CD14-positive monocyte (primary cell): ENCODE measurements at regions not wholly inside any gene's neighbourhood (a gene's known extent, or its start where the extent isn't known, plus 50 kb on each side); places are given as distances from the start of the nearest gene placed in this dataset.

ENCODE experiments used
- DNase-seq, 3 donors: peaks; one replicate each; pipeline ENCODE4 v3.0.0-alpha.2; 2011 to 2022
- H2AFZ ChIP-seq: 2 replicates; pipeline ENCODE4 v1.6.0; 2012; ENCODE audit warnings: mild to moderate bottlenecking, low read depth, low read length, inconsistent platforms; ENCODE audit not compliant: insufficient read depth, poor library complexity, severe bottlenecking
- H3K27ac ChIP-seq, 2 donors: 1 replicate in 1 of 2; 2 replicates in 1 of 2; pipeline ENCODE4 v1.5.1; 2012 to 2013; ENCODE audit warnings: low read length in 2 of 2, control low read depth in 1 of 2, inconsistent platforms in 1 of 2, low read depth in 1 of 2, mild to moderate bottlenecking in 1 of 2
- H3K27me3 ChIP-seq, 2 donors: one replicate each; pipeline versions ENCODE4 v1.6.0 to v1.6.1; 2011 to 2013; ENCODE audit warnings: low read length in 2 of 2; ENCODE audit not compliant: control insufficient read depth in 2 of 2, insufficient read depth in 2 of 2
- H3K36me3 ChIP-seq, 2 donors: replicated peaks in 1 of 2; 1 replicate in 1 of 2; 2 replicates in 1 of 2; pipeline versions ENCODE4 v1.5.1 to v1.6.1; 2012 to 2013; ENCODE audit warnings: low read length in 2 of 2, control low read depth in 1 of 2, inconsistent platforms in 1 of 2, mild to moderate bottlenecking in 1 of 2; ENCODE audit not compliant: insufficient read depth in 2 of 2, control insufficient read depth in 1 of 2
- H3K4me1 ChIP-seq, 2 donors: 1 replicate in 1 of 2; 2 replicates in 1 of 2; pipeline versions ENCODE4 v1.5.1 to v1.6.1; 2012 to 2013; ENCODE audit warnings: low read length in 2 of 2, control low read depth in 1 of 2, inconsistent platforms in 1 of 2, mild to moderate bottlenecking in 1 of 2, moderate library complexity in 1 of 2; ENCODE audit not compliant: insufficient read depth in 2 of 2, control insufficient read depth in 1 of 2
- H3K4me2 ChIP-seq: replicated peaks from 2 replicates; pipeline ENCODE3; 2012; ENCODE audit warnings: low read length, moderate library complexity, mild to moderate bottlenecking; ENCODE audit not compliant: poor library complexity, severe bottlenecking; ENCODE audit errors: extremely low read depth
- H3K4me3 ChIP-seq, 3 experiments: fragments of 200-600 bp in 1 of 3; sonication (generic) in 1 of 3; replicated peaks in 1 of 3; 1 replicate in 2 of 3; 2 replicates in 1 of 3; pipeline ENCODE4 v1.5.1; 2011 to 2013; ENCODE audit warnings: low read length in 3 of 3, mild to moderate bottlenecking in 3 of 3, control low read depth in 2 of 3, low read depth in 2 of 3, inconsistent platforms in 1 of 3, moderate library complexity in 1 of 3
- H3K79me2 ChIP-seq: 2 replicates; pipeline ENCODE4 v1.6.0; 2012; ENCODE audit warnings: mild to moderate bottlenecking, control low read depth, inconsistent platforms, low read length, moderate library complexity; ENCODE audit not compliant: insufficient read depth
- H3K9ac ChIP-seq: 2 replicates; pipeline ENCODE4 v1.6.0; 2017; ENCODE audit warnings: low read length, mild to moderate bottlenecking; ENCODE audit not compliant: insufficient read depth, poor library complexity, severe bottlenecking
- H3K9me3 ChIP-seq, 2 donors: replicated peaks in 1 of 2; 1 replicate in 1 of 2; 2 replicates in 1 of 2; pipeline versions ENCODE4 v1.5.1 to v1.6.1; 2012 to 2013; ENCODE audit warnings: low read length in 2 of 2, control low read depth in 1 of 2; ENCODE audit not compliant: control insufficient read depth in 1 of 2, insufficient read depth in 1 of 2
- H4K20me1 ChIP-seq: 2 replicates; pipeline ENCODE4 v1.6.0; 2012; ENCODE audit warnings: mild to moderate bottlenecking, low read length, control low read depth, moderate library complexity; ENCODE audit not compliant: insufficient read depth
- H3K27ac Mint-ChIP-seq, 7 donors: one replicate each; pipeline ENCODE4 v1.8.0; 2020; ENCODE audit warnings: mild to moderate bottlenecking in 7 of 7, mixed read lengths in 7 of 7, moderate library complexity in 6 of 7, inconsistent platforms in 2 of 7
- H3K27me3 Mint-ChIP-seq, 3 donors: one replicate each; pipeline ENCODE4 v1.8.0; 2021 to 2022; ENCODE audit warnings: low read depth in 3 of 3, mild to moderate bottlenecking in 3 of 3, mixed read lengths in 3 of 3, moderate library complexity in 3 of 3, inconsistent platforms in 1 of 3
- H3K36me3 Mint-ChIP-seq, 2 donors: one replicate each; pipeline ENCODE4 v1.8.0; 2020; ENCODE audit warnings: mixed read lengths in 2 of 2, inconsistent platforms in 1 of 2, mild to moderate bottlenecking in 1 of 2
- H3K4me1 Mint-ChIP-seq: one replicate; pipeline ENCODE4 v1.8.0; 2020; ENCODE audit warnings: mild to moderate bottlenecking, mixed read lengths
- H3K4me3 Mint-ChIP-seq, 2 donors: one replicate each; pipeline ENCODE4 v1.8.0; 2020; ENCODE audit warnings: mild to moderate bottlenecking in 2 of 2, mixed read lengths in 2 of 2, moderate library complexity in 1 of 2
- H3K9me3 Mint-ChIP-seq, 7 donors: one replicate each; pipeline ENCODE4 v1.8.0; 2020 to 2022; ENCODE audit warnings: mixed read lengths in 7 of 7, mild to moderate bottlenecking in 6 of 7, moderate library complexity in 6 of 7, inconsistent platforms in 2 of 7
- WGBS: methylation state at CpG from one replicate; pipeline ENCODE4 v1.1.5; 2013; ENCODE audit warnings: missing lambda C conversion rate; ENCODE audit not compliant: insufficient coverage; 5-methylcytosine and 5-hydroxymethylcytosine counted together
- intact Hi-C, 2 donors: fragments of 100-400 bp; cut with micrococcal nuclease; formaldehyde crosslinking; loops; one replicate each; pipeline versions ENCODE4 v1.15.0 to v1.15.1; 2023
- TF ChIP-seq, protein P1 (sequence below): fragments of 200-600 bp; IDR thresholded peaks from one replicate; pipeline ENCODE4 v1.8.0; 2022; ENCODE audit warnings: antibody characterized with exemption, mild to moderate bottlenecking

DNA sequence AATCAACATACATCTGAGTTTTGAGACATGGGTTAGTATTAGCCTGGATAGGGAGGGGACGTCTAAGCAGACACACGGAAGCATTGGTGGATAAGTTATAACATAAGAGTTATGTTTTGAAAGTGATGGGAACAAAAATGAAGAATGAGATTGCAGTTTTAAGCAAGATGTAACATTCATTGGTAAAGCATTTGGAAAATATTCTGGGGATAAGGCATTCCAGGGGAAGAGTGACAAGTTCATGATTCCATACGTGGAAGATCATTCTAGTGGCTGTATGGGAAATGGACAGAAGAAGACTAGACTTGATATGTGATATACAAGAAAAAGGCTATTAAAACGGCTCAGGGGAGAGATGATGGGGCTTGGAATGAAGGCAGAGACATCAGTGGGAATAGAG lies 632.9 kb downstream of the CDH8 start:
- no peaks in the 10 kb centered on the region for H3K9me3 ChIP-seq
- H3K9me3 Mint-ChIP-seq: peaks cover 0 to 4% (median 1%) of the 10 kb centered on the region in 7 donors
- intact Hi-C loops: no loop called here
- no peaks in the 10 kb centered on the region for H4K20me1 ChIP-seq
- no peaks in the 10 kb centered on the region for H3K27me3 ChIP-seq
- no peaks in the 10 kb centered on the region for H3K4me1 Mint-ChIP-seq
- 85% methylated on average over 3 of the region's 4 CpGs for WGBS
- H3K4me3 ChIP-seq: no peak overlapping the region
- no peaks in the 10 kb centered on the region for H3K4me1 ChIP-seq
- H3K4me3 Mint-ChIP-seq: no peak overlapping the region
- no peaks in the 10 kb centered on the region for H3K36me3 Mint-ChIP-seq
- TF ChIP-seq, protein P1, sequence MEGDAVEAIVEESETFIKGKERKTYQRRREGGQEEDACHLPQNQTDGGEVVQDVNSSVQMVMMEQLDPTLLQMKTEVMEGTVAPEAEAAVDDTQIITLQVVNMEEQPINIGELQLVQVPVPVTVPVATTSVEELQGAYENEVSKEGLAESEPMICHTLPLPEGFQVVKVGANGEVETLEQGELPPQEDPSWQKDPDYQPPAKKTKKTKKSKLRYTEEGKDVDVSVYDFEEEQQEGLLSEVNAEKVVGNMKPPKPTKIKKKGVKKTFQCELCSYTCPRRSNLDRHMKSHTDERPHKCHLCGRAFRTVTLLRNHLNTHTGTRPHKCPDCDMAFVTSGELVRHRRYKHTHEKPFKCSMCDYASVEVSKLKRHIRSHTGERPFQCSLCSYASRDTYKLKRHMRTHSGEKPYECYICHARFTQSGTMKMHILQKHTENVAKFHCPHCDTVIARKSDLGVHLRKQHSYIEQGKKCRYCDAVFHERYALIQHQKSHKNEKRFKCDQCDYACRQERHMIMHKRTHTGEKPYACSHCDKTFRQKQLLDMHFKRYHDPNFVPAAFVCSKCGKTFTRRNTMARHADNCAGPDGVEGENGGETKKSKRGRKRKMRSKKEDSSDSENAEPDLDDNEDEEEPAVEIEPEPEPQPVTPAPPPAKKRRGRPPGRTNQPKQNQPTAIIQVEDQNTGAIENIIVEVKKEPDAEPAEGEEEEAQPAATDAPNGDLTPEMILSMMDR: no peak
- no peak overlapping the region for H3K9ac ChIP-seq
- no peak overlapping the region for H3K27ac Mint-ChIP-seq
- peaks cover 0 to 2% (median 0%) of the 10 kb centered on the region in 3 donors for H3K27me3 Mint-ChIP-seq
- H3K36me3 ChIP-seq: no peaks in the 10 kb centered on the region
- H3K4me2 ChIP-seq: no peak overlapping the region
- H3K27ac ChIP-seq: no peak overlapping the region
- no peak for DNase-seq
- no peaks in the 10 kb centered on the region for H3K79me2 ChIP-seq
- no peak overlapping the region for H2AFZ ChIP-seq

GRCh38 chr16:61391896-61392295 lies 644.3 kb downstream of the CDH8 start:
- DNase-seq: no peak
- Mint-ChIP-seq H3K4me1 (no peaks in the 10 kb centered on the region), H3K27me3 (no peaks in the 10 kb centered on the region), H3K36me3 (no peaks in the 10 kb centered on the region), H3K4me3 (no peak overlapping the region), H3K9me3 (peaks cover 0 to 4% (median 0%) of the 10 kb centered on the region in 7 donors), H3K27ac (no peak overlapping the region)
- Histone ChIP-seq H3K4me2 (no peak overlapping the region), H3K27me3 (no peaks in the 10 kb centered on the region), H3K36me3 (no peaks in the 10 kb centered on the region), H3K9me3 (no peaks in the 10 kb centered on the region), H3K9ac (no peak overlapping the region), H3K4me1 (no peaks in the 10 kb centered on the region), H4K20me1 (no peaks in the 10 kb centered on the region), H3K27ac (no peak overlapping the region), H3K79me2 (no peaks in the 10 kb centered on the region), H3K4me3 (no peak overlapping the region), H2AFZ (no peak overlapping the region)
- WGBS: 79% methylated on average over 2 of the region's 4 CpGs
- intact Hi-C loops: no loop called here
- TF ChIP-seq, protein P1: no peak
